ENCODE measurements at regions not wholly inside any gene's neighbourhood (a gene's known extent, or its start where the extent isn't known, plus 50 kb on each side); places are given as distances from the start of the nearest gene placed in this dataset.

- Histone ChIP-seq H3K27me3 (replicated peaks; ENCODE audit: insufficient read depth, low read length) (no peaks in the 10 kb centered on the region), H3K9me3 (replicated peaks; ENCODE audit: insufficient read depth, low read length) (no peaks in the 10 kb centered on the region), H2AFZ (ENCODE audit: low read length) (no peak overlapping the region), H3K36me3 (replicated peaks; ENCODE audit: insufficient read depth, low read length) (no peaks in the 10 kb centered on the region), H3K4me1 (ENCODE audit: low read length) (no peaks in the 10 kb centered on the region), H3F3A (ENCODE audit: insufficient read depth, low read length) (no peaks in the 10 kb centered on the region), H3K9ac (ENCODE audit: low read length) (no peak overlapping the region), H3K4me3 (ENCODE audit: low read length) (no peak overlapping the region), H3K4me2 (ENCODE audit: low read depth, low read length) (no peak overlapping the region), H3K79me2 (ENCODE audit: low read length) (no peaks in the 10 kb centered on the region), H3K27ac (ENCODE audit: low read length) (no peak overlapping the region), H4K20me1 (ENCODE audit: insufficient read depth, low read length) (no peaks in the 10 kb centered on the region), H3K9me2 (replicated peaks; ENCODE audit: insufficient read depth, low read length) (no peaks in the 10 kb centered on the region)
- DNase-seq: no peak
- TF ChIP-seq EZH2 (optimal IDR thresholded peaks at IDR 0.05; ENCODE audit: low read depth, low read length): no peak
- TF ChIP-seq CTCF (IDR thresholded peaks at IDR 0.05; ENCODE audit: low read length): no peak
Observed at GRCh38 chr6:166006900-166007301, 160.8 kb downstream of the TBXT start.

- H3F3A ChIP-seq (ENCODE audit: insufficient read depth, low read length): no peaks in the 10 kb centered on the region
- DNase-seq: no peak
- H3K79me2 ChIP-seq (ENCODE audit: low read length): no peaks in the 10 kb centered on the region
- H3K4me1 ChIP-seq (ENCODE audit: low read length): no peaks in the 10 kb centered on the region
- no peak overlapping the region for H3K4me2 ChIP-seq (ENCODE audit: low read depth, low read length)
- no peaks in the 10 kb centered on the region for H3K9me3 ChIP-seq (replicated peaks; ENCODE audit: insufficient read depth, low read length)
- H3K9ac ChIP-seq (ENCODE audit: low read length): no peak overlapping the region
- no peaks in the 10 kb centered on the region for H3K9me2 ChIP-seq (replicated peaks; ENCODE audit: insufficient read depth, low read length)
- TF ChIP-seq EZH2phosphoT487 (IDR thresholded peaks at IDR 0.05; ENCODE audit: low read length) (no peak), EZH2 (optimal IDR thresholded peaks at IDR 0.05; ENCODE audit: low read depth, low read length) (no peak), CTCF (IDR thresholded peaks at IDR 0.05; ENCODE audit: low read length) (no peak)
- H4K20me1 ChIP-seq (ENCODE audit: insufficient read depth, low read length): no peaks in the 10 kb centered on the region
- H3K4me3 ChIP-seq (ENCODE audit: low read length): no peak overlapping the region
- no peaks in the 10 kb centered on the region for H3K27me3 ChIP-seq (replicated peaks; ENCODE audit: insufficient read depth, low read length)
- no peak overlapping the region for H2AFZ ChIP-seq (ENCODE audit: low read length)
- no peak overlapping the region for H3K27ac ChIP-seq (ENCODE audit: low read length)
- H3K36me3 ChIP-seq (replicated peaks; ENCODE audit: insufficient read depth, low read length): no peaks in the 10 kb centered on the region
Observed at GRCh38 chr6:166005944-166006899, 161.4 kb downstream of the TBXT start.

- no peak overlapping the region for H3K4me2 ChIP-seq (ENCODE audit: low read depth, low read length)
- no peak overlapping the region for H3K27ac ChIP-seq (ENCODE audit: low read length)
- H3K36me3 ChIP-seq (replicated peaks; ENCODE audit: insufficient read depth, low read length): no peaks in the 10 kb centered on the region
- TF ChIP-seq EZH2phosphoT487 (IDR thresholded peaks at IDR 0.05; ENCODE audit: low read length) (no peak), EZH2 (optimal IDR thresholded peaks at IDR 0.05; ENCODE audit: low read depth, low read length) (no peak), CTCF (IDR thresholded peaks at IDR 0.05; ENCODE audit: low read length) (no peak)
- no peak overlapping the region for H3K4me3 ChIP-seq (ENCODE audit: low read length)
- no peaks in the 10 kb centered on the region for H3K4me1 ChIP-seq (ENCODE audit: low read length)
- no peak for DNase-seq
- H4K20me1 ChIP-seq (ENCODE audit: insufficient read depth, low read length): no peaks in the 10 kb centered on the region
- no peaks in the 10 kb centered on the region for H3K9me2 ChIP-seq (replicated peaks; ENCODE audit: insufficient read depth, low read length)
- H3K79me2 ChIP-seq (ENCODE audit: low read length): no peaks in the 10 kb centered on the region
- no peaks in the 10 kb centered on the region for H3K9me3 ChIP-seq (replicated peaks; ENCODE audit: insufficient read depth, low read length)
- no peaks in the 10 kb centered on the region for H3F3A ChIP-seq (ENCODE audit: insufficient read depth, low read length)
- H3K27me3 ChIP-seq (replicated peaks; ENCODE audit: insufficient read depth, low read length): no peaks in the 10 kb centered on the region
- H3K9ac ChIP-seq (ENCODE audit: low read length): no peak overlapping the region
- H2AFZ ChIP-seq (ENCODE audit: low read length): no peak overlapping the region
Observed at GRCh38 chr6:166005401-166005943, 162.2 kb downstream of the TBXT start.

Measured in MM.1S (cell line).